ENCODE measurements at regions not wholly inside any gene's neighbourhood (a gene's known extent, or its start where the extent isn't known, plus 50 kb on each side); places are given as distances from the start of the nearest gene placed in this dataset.
A peak's percentile ranks its signal among the peaks of the same experiment; 100 is the strongest.
"Not testable (repeated sequence)": the region's sequence is repeated elsewhere in the genome, so short reads cannot be mapped to it uniquely, and the experiment has no call there.

DNA sequence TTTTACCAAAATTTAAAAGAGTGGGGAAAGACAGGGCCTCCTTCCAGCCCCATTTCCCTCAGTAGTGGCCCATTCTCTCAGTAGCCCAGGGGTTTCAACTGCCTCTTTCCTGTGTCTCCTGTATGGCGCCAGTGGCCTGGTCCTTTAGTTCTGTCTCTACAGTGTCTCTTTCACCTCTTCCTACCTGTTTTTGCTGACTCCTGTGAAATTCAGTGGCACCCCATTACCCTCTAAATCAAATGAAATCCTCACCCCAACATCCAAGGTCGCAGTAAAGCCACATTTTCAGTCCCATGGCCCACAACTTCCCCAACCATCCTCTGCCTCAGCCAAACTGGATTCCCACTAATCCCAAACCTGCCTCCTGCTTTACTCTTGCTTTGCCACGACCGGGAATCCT, 200.7 kb downstream of the IPMK start:
- no peak for DNase-seq (ENCODE audit: low read depth)

- no peak for DNase-seq (ENCODE audit: low read depth)
Measured at GRCh38 chr10:58066126-58066525, 201.6 kb downstream of the IPMK start.

GRCh38 chr10:58065529-58065815, 202.2 kb downstream of the IPMK start:
- no peak for DNase-seq (ENCODE audit: low read depth)

- DNase-seq (ENCODE audit: low read depth) = peak; percentile 4
Measured at GRCh38 chr10:58064714-58065528, 202.8 kb downstream of the IPMK start.

- DNase-seq (ENCODE audit: low read depth) = no peak
Measured at GRCh38 chr10:58063861-58064480, 203.7 kb downstream of the IPMK start.

GRCh38 chr10:58058683-58059082, 209.0 kb downstream of the IPMK start:
- not testable (repeated sequence) for DNase-seq (ENCODE audit: low read depth)

GRCh38 chr10:58054881-58055280, 212.8 kb downstream of the IPMK start:
- no peak for DNase-seq (ENCODE audit: low read depth)

GRCh38 chr10:58052772-58053171, 214.9 kb downstream of the IPMK start:
- no peak for DNase-seq (ENCODE audit: low read depth)

- DNase-seq (ENCODE audit: low read depth) = no peak
Measured at GRCh38 chr10:58050575-58050974, 217.1 kb downstream of the IPMK start.

GRCh38 chr10:58048936-58049335, 218.8 kb downstream of the IPMK start:
- no peak for DNase-seq (ENCODE audit: low read depth)

DNA sequence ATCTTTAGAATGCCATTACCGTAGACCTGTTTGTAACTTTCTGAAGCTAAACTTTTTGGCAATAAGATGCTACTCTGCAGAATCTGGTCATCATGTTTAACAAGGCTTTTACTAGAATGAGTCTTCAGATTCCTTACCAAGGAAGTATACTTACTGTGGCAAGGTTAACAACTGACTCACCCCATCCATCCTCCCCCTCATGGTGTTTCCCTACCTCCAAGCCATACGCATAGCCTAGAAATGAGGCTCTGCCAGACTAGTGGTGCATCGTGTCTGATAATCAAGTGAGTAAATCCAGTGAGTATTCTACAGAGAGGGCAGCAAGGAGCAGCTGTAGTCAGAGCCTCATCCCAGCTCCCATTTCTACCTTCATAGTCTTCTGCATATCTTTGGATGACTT, 223.6 kb downstream of the IPMK start:
- DNase-seq (ENCODE audit: low read depth) = no peak

- no peak for DNase-seq (ENCODE audit: low read depth)
Measured at GRCh38 chr10:58041901-58042300, 225.8 kb downstream of the IPMK start.

GRCh38 chr10:58030208-58030607, 237.5 kb downstream of the IPMK start:
- DNase-seq (ENCODE audit: low read depth) = no peak

- no peak for DNase-seq (ENCODE audit: low read depth)
Measured at GRCh38 chr10:58028597-58029366, 238.9 kb downstream of the IPMK start.

GRCh38 chr10:58027426-58027825, 240.3 kb downstream of the IPMK start:
- DNase-seq (ENCODE audit: low read depth) = no peak

- no peak for DNase-seq (ENCODE audit: low read depth)
Measured at GRCh38 chr10:58026036-58026435, 241.7 kb downstream of the IPMK start.

DNA sequence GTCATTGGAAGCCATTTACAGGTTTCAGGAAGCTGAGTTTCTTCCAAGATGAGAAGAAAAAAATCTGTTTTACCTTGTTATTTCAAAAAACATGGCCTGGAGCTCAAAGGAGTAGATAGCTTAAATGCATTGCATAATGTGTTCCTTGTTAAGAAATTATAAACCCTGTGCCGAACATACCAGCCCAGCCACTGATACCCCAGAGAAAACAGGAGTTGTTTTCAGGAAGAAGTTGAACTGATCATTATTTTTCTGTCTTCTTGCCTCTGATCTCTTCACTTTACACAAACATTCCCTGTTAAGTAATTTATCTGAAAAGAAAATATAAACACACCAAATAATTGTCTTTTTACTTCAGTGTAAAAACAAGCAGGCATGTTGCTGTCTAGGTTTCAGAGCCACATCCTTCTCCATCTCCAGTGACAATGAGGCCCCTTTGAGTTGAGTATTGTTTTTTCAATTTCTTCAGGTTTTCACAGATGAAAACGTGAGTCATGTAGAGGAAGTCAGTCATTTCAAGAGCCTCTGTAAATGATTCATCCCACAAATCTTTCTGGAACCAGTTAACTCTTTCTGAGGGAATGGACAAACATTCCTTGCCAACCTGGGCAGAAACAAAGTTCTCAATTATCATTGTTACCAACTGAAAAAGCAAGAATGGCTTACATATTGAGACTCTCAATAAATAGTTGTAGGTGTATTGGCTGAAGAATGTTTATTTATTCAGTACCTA, 244.2 kb downstream of the IPMK start:
- DNase-seq (ENCODE audit: low read depth) = no peak

DNA sequence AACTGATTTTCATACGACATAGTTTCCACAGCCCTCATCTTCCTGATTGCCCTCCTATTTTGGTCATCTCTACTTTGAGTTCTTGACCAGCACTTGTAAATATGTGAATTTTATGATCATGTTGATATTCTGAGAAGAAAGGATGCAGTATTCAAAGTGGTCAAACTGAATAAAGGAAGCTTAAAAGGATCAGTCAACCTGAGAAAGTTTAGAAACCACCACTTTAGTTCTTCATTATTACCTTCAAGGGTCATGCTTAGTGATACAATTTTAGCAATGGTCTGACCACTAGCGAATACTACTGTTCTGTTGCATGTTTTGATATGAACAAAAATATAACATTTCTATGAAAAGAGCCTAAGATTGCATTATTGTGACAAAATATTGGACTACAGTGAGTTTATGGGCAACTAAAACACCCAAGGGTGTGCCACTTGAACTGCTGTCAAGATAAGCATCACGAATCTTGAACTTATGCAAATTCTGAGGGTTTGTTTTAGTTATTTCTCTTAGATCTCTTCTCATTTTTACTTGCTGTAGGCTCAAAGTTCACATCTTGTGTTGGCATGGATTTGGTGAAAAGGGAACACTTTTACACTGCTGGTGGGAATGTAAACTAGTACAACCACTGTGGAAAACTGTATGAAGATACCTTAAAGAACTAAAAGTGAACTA, 247.7 kb downstream of the IPMK start:
- DNase-seq (ENCODE audit: low read depth) = no peak

DNA sequence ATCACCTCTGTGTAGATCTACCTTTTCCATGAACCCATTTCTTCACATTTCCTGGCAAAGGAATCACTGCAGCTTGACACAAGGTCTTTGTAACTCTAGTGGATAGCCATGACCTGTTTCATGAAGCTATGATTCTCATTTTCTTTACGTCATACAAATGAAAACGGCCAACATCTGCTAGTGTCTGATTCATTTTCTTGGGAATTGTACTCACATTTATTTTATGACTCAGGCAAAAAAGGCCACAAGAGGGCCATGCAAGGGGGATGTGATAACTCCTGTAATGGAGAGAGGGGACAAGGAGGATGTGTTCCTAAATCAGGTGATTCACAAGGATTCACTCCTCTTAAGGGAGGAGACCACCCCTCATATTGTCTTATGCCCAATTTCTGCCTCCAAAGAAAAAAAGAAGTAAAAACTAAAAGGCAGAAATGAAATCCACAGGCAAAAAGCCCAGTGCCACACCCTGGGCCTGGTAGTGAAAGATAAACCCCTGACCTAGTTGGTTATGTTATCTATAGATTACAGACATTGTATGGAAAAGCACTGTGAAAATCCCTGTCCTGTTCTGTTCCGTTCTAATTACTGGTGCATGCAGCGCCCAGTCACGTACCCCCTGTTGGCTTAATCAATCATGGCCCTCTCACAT, 249.9 kb downstream of the IPMK start:
- no peak for DNase-seq (ENCODE audit: low read depth)

GRCh38 chr10:58016614-58017013, 251.1 kb downstream of the IPMK start:
- DNase-seq (ENCODE audit: low read depth) = no peak

DNA sequence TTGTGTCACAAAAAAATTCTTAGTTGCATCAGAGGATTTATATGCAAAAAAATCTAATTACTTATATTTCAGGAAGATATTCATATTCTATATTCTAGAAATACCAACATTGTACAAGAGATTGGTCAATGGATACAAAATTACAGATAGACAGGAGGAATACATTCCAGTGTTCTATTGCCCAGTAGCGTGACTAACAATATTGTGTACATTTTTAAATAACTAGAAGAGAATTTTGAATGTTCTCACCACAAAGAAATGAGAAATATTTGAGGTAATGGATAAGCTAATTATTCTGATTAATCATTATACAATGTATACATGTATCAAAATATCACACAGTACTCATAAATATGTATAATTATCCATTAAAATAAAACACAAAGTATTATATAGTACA, 253.3 kb downstream of the IPMK start:
- DNase-seq (ENCODE audit: low read depth) = no peak

All from stimulated activated CD8-positive, alpha-beta memory T cell treated with anti-CD3 and anti-CD28 coated beads, Interleukin-15, amount 100 ng/mL, for 1 hour (primary cell).